Neural cell (in vitro differentiated cells): ENCODE measurements at regions not wholly inside any gene's neighbourhood (a gene's known extent, or its start where the extent isn't known, plus 50 kb on each side); places are given as distances from the start of the nearest gene placed in this dataset.

Source experiments
- H2AFZ ChIP-seq: fragments of 200-600, 300-800 bp; sonication (generic), shearing (Covaris generic); 2 replicates; pipeline ENCODE4 v1.6.0; 2014; ENCODE audit warnings: low read depth, mild to moderate bottlenecking, antibody characterized with exemption, low read length, moderate library complexity
- H3F3A ChIP-seq: fragments of 200-600 bp; shearing (Covaris generic); 2 replicates; pipeline ENCODE4 v1.6.1; 2016; ENCODE audit warnings: mild to moderate bottlenecking, moderate library complexity, mixed read lengths, antibody characterized with exemption, low read length; ENCODE audit not compliant: insufficient read depth, poor library complexity, severe bottlenecking
- H3K27ac ChIP-seq: fragments of 200-600, 300-800 bp; sonication (generic), shearing (Covaris generic); 2 replicates; pipeline ENCODE4 v1.5.1; 2014; ENCODE audit warnings: mild to moderate bottlenecking, low read length, moderate library complexity
- H3K27me3 ChIP-seq: fragments of 300-800, 200-600 bp; sonication (generic), shearing (Covaris generic); 2 replicates; pipeline ENCODE4 v1.6.0; 2014; ENCODE audit warnings: mild to moderate bottlenecking, low read depth, low read length, moderate library complexity; ENCODE audit not compliant: insufficient read depth
- H3K36me3 ChIP-seq: fragments of 300-800, 200-600 bp; sonication (generic), shearing (Covaris generic); 2 replicates; pipeline ENCODE4 v1.5.1; 2014; ENCODE audit warnings: mild to moderate bottlenecking, antibody characterized with exemption, low read length, moderate library complexity; ENCODE audit not compliant: insufficient read depth
- H3K4me2 ChIP-seq: fragments of 300-800, 200-600 bp; sonication (generic), shearing (Covaris generic); 2 replicates; pipeline ENCODE4 v1.6.0; 2014; ENCODE audit warnings: mild to moderate bottlenecking, low read length
- H3K4me3 ChIP-seq: fragments of 300-800, 200-600 bp; sonication (generic), shearing (Covaris generic); 2 replicates; pipeline ENCODE4 v1.5.1; 2014; ENCODE audit warnings: mild to moderate bottlenecking, low read length, moderate library complexity
- H3K79me2 ChIP-seq: fragments of 200-600 bp; shearing (Covaris generic); replicated peaks from 2 replicates; pipeline ENCODE4 v1.6.0; 2014; ENCODE audit warnings: mild to moderate bottlenecking, low read length, moderate library complexity; ENCODE audit not compliant: insufficient read depth
- H3K9ac ChIP-seq: fragments of 300-800, 200-600 bp; sonication (generic), shearing (Covaris generic); 2 replicates; pipeline ENCODE4 v1.6.1; 2016; ENCODE audit warnings: mild to moderate bottlenecking, low read length, mixed read lengths
- H3K9me2 ChIP-seq: fragments of 200-600 bp; shearing (Covaris generic); 2 replicates; pipeline ENCODE4 v1.6.1; 2016; ENCODE audit warnings: mild to moderate bottlenecking, low read length, mixed read lengths; ENCODE audit not compliant: insufficient read depth
- H3K9me3 ChIP-seq: fragments of 200-600, 300-800 bp; sonication (generic), shearing (Covaris generic); 2 replicates; pipeline ENCODE4 v1.6.1; 2016; ENCODE audit warnings: mild to moderate bottlenecking, mixed run types, low read length, moderate library complexity, mixed read lengths
- H4K20me1 ChIP-seq: fragments of 200-600 bp; shearing (Covaris generic); 2 replicates; pipeline ENCODE4 v1.6.1; 2016; ENCODE audit warnings: mild to moderate bottlenecking, mixed run types; ENCODE audit not compliant: insufficient read depth
- EP300 ChIP-seq: fragments of 450-650 bp; conservative IDR thresholded peaks from 2 replicates; pipeline ENCODE4 v1.6.1; 2014; ENCODE audit warnings: antibody characterized with exemption, mild to moderate bottlenecking, moderate library complexity; ENCODE audit not compliant: poor library complexity, severe bottlenecking
- EZH2 ChIP-seq: fragments of 200-600, 300-800 bp; shearing (Covaris generic), sonication (generic); IDR thresholded peaks from 2 replicates; pipeline ENCODE4 v1.6.1; 2014; ENCODE audit warnings: antibody characterized with exemption, low read length, borderline replicate concordance, mild to moderate bottlenecking; ENCODE audit not compliant: insufficient read depth, poor library complexity, severe bottlenecking
- MXI1 ChIP-seq: fragments of 450-650 bp; conservative IDR thresholded peaks from 2 replicates; pipeline ENCODE4 v1.6.1; 2014; ENCODE audit warnings: antibody characterized with exemption, mild to moderate bottlenecking; ENCODE audit not compliant: poor library complexity, severe bottlenecking
- POLR2AphosphoS5 ChIP-seq: IDR thresholded peaks from 2 replicates; pipeline ENCODE4 v1.6.1; 2012
- RAD21 ChIP-seq: fragments of 450-650 bp; conservative IDR thresholded peaks from 2 replicates; pipeline ENCODE4 v1.6.1; 2014; ENCODE audit warnings: antibody characterized with exemption, mild to moderate bottlenecking, moderate library complexity
- REST ChIP-seq: IDR thresholded peaks from 2 replicates; pipeline ENCODE4 v1.6.1; 2012; ENCODE audit warnings: borderline replicate concordance
- SMC3 ChIP-seq: fragments of 450-650 bp; conservative IDR thresholded peaks from 2 replicates; pipeline ENCODE4 v1.6.1; 2014; ENCODE audit warnings: antibody characterized with exemption, mild to moderate bottlenecking, moderate library complexity; ENCODE audit not compliant: poor library complexity
- TAF1 ChIP-seq: IDR thresholded peaks from 2 replicates; pipeline ENCODE4 v1.6.1; 2012; ENCODE audit warnings: low read depth
- TF ChIP-seq, protein P1 (sequence below): fragments of 450-650 bp; IDR thresholded peaks from 2 replicates; pipeline ENCODE4 v1.5.1; 2014; ENCODE audit warnings: antibody characterized with exemption, mild to moderate bottlenecking, moderate library complexity; ENCODE audit not compliant: poor library complexity, severe bottlenecking

GRCh38 chr10:43949351-43949750, 300.7 kb upstream of the ZNF32 start:
- TF ChIP-seq REST, result no peak
- no peak for TF ChIP-seq MXI1
- no peak for TF ChIP-seq POLR2AphosphoS5
- no peak for TF ChIP-seq EZH2
- no peak overlapping the region for H3K4me2 ChIP-seq
- no peak overlapping the region for H3K9ac ChIP-seq
- H3K9me2 ChIP-seq, result no peaks in the 10 kb centered on the region
- H3F3A ChIP-seq, result no peaks in the 10 kb centered on the region
- no peaks in the 10 kb centered on the region for H3K36me3 ChIP-seq
- H3K27ac ChIP-seq, result no peak overlapping the region
- H3K4me3 ChIP-seq, result no peak overlapping the region
- no peaks in the 10 kb centered on the region for H3K9me3 ChIP-seq
- H3K27me3 ChIP-seq, result no peaks in the 10 kb centered on the region
- H2AFZ ChIP-seq, result no peak overlapping the region
- no peaks in the 10 kb centered on the region for H4K20me1 ChIP-seq
- no peaks in the 10 kb centered on the region for H3K79me2 ChIP-seq

DNA sequence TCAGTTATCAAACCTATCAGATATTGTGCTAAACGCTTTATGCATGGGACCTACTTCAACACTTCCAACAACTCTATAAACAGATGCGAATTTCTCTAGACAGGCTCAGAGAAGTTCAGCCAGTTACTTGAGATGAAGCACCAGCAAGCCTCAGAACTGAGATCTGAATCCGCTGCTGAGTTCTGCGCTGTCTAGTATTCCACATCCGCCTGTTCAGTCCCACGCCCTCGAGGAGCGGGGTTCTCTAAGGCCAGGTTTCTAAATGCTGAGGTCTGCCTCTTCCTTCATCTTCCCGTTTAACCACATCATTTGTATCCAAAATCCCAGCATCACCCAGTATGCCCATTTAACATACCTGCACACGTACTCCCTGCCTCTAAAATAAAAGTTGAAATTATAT, 297.8 kb upstream of the ZNF32 start:
- Histone ChIP-seq H3K79me2 (no peaks in the 10 kb centered on the region), H3K9me2 (no peaks in the 10 kb centered on the region), H3K36me3 (no peaks in the 10 kb centered on the region), H3K27me3 (no peaks in the 10 kb centered on the region), H3K9me3 (no peaks in the 10 kb centered on the region), H3K4me3 (no peak overlapping the region), H3K27ac (no peak overlapping the region), H3K4me2 (no peak overlapping the region), H3K9ac (no peak overlapping the region), H2AFZ (no peak overlapping the region), H3F3A (no peaks in the 10 kb centered on the region), H4K20me1 (no peaks in the 10 kb centered on the region)
- no peak for TF ChIP-seq MXI1
- no peak for TF ChIP-seq POLR2AphosphoS5
- no peak for TF ChIP-seq RAD21
- TF ChIP-seq EP300, result no peak
- TF ChIP-seq TAF1, result no peak
- TF ChIP-seq EZH2, result no peak
- no peak for TF ChIP-seq REST
- TF ChIP-seq, protein P1, sequence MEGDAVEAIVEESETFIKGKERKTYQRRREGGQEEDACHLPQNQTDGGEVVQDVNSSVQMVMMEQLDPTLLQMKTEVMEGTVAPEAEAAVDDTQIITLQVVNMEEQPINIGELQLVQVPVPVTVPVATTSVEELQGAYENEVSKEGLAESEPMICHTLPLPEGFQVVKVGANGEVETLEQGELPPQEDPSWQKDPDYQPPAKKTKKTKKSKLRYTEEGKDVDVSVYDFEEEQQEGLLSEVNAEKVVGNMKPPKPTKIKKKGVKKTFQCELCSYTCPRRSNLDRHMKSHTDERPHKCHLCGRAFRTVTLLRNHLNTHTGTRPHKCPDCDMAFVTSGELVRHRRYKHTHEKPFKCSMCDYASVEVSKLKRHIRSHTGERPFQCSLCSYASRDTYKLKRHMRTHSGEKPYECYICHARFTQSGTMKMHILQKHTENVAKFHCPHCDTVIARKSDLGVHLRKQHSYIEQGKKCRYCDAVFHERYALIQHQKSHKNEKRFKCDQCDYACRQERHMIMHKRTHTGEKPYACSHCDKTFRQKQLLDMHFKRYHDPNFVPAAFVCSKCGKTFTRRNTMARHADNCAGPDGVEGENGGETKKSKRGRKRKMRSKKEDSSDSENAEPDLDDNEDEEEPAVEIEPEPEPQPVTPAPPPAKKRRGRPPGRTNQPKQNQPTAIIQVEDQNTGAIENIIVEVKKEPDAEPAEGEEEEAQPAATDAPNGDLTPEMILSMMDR, result no peak
- no peak for TF ChIP-seq SMC3
